OCI-LY3 (cell line): ENCODE measurements at regions not wholly inside any gene's neighbourhood (a gene's known extent, or its start where the extent isn't known, plus 50 kb on each side); places are given as distances from the start of the nearest gene placed in this dataset.
"Not testable (repeated sequence)": the region's sequence is repeated elsewhere in the genome, so short reads cannot be mapped to it uniquely, and the experiment has no call there.

Experiments
- H2AFZ ChIP-seq: fragments of 200-600, 300-600 bp; shearing (Covaris generic); 2 replicates; pipeline ENCODE4 v1.6.0; 2014; ENCODE audit warnings: antibody characterized with exemption, low read depth, low read length
- H3K27ac ChIP-seq: fragments of 200-600, 300-600 bp; sonication (generic); 2 replicates; pipeline ENCODE4 v1.5.1; 2014; ENCODE audit warnings: mild to moderate bottlenecking, low read length, moderate library complexity, mixed read lengths
- H3K27me3 ChIP-seq: fragments of 200-600, 300-600 bp; sonication (generic); 2 replicates; pipeline ENCODE4 v1.6.1; 2014; ENCODE audit warnings: low read depth, low read length, mixed read lengths
- H3K36me3 ChIP-seq: fragments of 200-600, 300-600 bp; sonication (generic); replicated peaks from 2 replicates; pipeline ENCODE3; 2014; ENCODE audit warnings: low read depth, low read length, mixed read lengths
- H3K4me1 ChIP-seq: fragments of 300-600, 200-600 bp; sonication (generic); 2 replicates; pipeline ENCODE4 v1.6.1; 2014; ENCODE audit warnings: low read length, mixed read lengths
- H3K4me2 ChIP-seq: fragments of 200-600, 300-600 bp; sonication (generic); 2 replicates; pipeline ENCODE4 v1.6.1; 2014; ENCODE audit warnings: low read length, mixed read lengths
- H3K4me3 ChIP-seq: fragments of 300-600, 200-600 bp; sonication (generic); 2 replicates; pipeline ENCODE4 v1.5.1; 2014; ENCODE audit warnings: antibody characterized with exemption, mild to moderate bottlenecking, low read length, moderate library complexity
- H3K79me2 ChIP-seq: fragments of 300-600, 200-600 bp; shearing (Covaris generic); 2 replicates; pipeline ENCODE4 v1.6.1; 2014; ENCODE audit warnings: mild to moderate bottlenecking, low read length, mixed read lengths
- H3K9ac ChIP-seq: fragments of 300-600, 200-600 bp; shearing (Covaris generic); 2 replicates; pipeline ENCODE4 v1.6.0; 2014; ENCODE audit warnings: mild to moderate bottlenecking, low read length, moderate library complexity
- H3K9me3 ChIP-seq: fragments of 200-600, 300-600 bp; shearing (Covaris generic); 2 replicates; pipeline ENCODE4 v1.6.1; 2014; ENCODE audit warnings: low read length, mixed read lengths; ENCODE audit not compliant: insufficient read depth
- H4K20me1 ChIP-seq: fragments of 200-600, 300-600 bp; sonication (generic); 2 replicates; pipeline ENCODE4 v1.6.1; 2016; ENCODE audit warnings: low read length, mixed read lengths; ENCODE audit not compliant: insufficient read depth
- CTCF ChIP-seq: fragments of 200-600, 300-600 bp; sonication (generic); IDR thresholded peaks from 2 replicates; pipeline ENCODE4 v1.5.1; 2014; ENCODE audit warnings: antibody characterized with exemption, low read length, low read depth
- EZH2phosphoT487 ChIP-seq: fragments of 200-600 bp; shearing (Covaris generic); IDR thresholded peaks from 2 replicates; pipeline ENCODE4 v1.6.1; 2018; ENCODE audit warnings: antibody characterized with exemption, mixed run types, low read depth

DNA sequence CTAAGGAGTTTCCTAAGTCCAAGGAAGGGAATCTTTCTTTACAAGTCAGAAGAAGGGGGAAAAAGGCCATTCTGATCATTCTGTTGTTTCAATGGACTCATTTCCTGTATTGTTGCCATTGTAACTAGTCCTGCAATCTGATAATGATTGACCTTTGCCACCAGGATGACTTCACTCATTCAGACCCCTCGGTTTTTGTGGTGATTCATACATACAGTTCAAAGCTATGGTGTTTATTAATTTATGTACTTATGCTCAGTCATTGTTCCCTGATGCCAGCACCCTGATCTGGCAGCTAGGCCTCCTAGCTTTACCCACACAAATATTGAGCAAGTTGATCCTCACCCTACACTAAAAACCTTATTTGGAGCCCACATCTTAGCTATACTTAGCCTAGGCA lies 57.6 kb upstream of the ZNF519 start:
- Histone ChIP-seq H3K4me3 (no peak overlapping the region), H3K4me2 (no peak overlapping the region), H4K20me1 (no peaks in the 10 kb centered on the region), H3K79me2 (no peaks in the 10 kb centered on the region), H3K9me3 (no peaks in the 10 kb centered on the region), H3K27ac (no peak overlapping the region), H3K9ac (no peak overlapping the region), H3K27me3 (no peaks in the 10 kb centered on the region), H3K36me3 (no peaks in the 10 kb centered on the region), H2AFZ (no peak overlapping the region), H3K4me1 (peaks cover 25% of the 10 kb centered on the region)
- TF ChIP-seq CTCF (no peak), EZH2phosphoT487 (no peak)

DNA sequence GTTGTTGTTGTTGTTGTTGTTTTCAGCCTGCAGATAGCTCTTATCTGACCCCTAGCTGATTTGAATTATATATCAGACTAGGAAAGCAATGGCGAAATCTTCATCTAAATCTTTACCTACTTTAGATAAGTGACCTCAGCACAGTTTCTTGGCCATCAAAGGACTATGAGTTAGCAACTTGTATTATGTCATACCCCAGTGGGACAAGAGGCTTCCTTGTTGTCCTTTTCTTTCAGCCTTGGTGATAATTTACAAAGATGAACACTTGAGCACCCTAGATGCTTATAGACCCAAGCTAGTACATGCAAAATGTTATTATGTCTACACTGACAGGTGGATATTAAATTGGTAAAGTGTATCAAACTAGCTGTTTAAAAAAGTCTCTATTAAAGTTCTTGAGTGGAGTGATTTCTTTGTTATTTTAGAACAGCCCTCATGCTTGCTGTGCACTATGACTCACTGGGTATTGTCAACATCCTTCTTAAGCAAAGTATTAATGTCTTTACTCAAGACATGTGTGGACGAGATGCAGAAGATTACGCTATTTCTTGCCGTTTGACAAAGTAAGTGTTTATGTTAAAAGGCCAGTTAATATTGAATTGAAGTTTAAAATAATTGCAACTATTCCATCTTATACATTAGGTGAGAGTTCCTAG lies 56.6 kb upstream of the ZNF519 start:
- not testable (repeated sequence) for H3K36me3 ChIP-seq, H2AFZ ChIP-seq, H3K79me2 ChIP-seq, H3K27ac ChIP-seq, H3K9ac ChIP-seq, H3K4me2 ChIP-seq, H4K20me1 ChIP-seq, H3K27me3 ChIP-seq, H3K4me3 ChIP-seq, H3K9me3 ChIP-seq
- peaks cover 27% of the 10 kb centered on the region for H3K4me1 ChIP-seq
